GM10248 (cell line): ENCODE measurements at regions not wholly inside any gene's neighbourhood (a gene's known extent, or its start where the extent isn't known, plus 50 kb on each side); places are given as distances from the start of the nearest gene placed in this dataset.
"Not testable (repeated sequence)": the region's sequence is repeated elsewhere in the genome, so short reads cannot be mapped to it uniquely, and the experiment has no call there.

Experiments
- CTCF ChIA-PET: fragments of 300-600 bp; sonication (Branson Sonifier 250); formaldehyde crosslinking; extraction: SDS; loops from one replicate; lab custom pipeline; 2021; ENCODE audit warnings: antibody characterized with exemption; lab: Yijun Ruan, JAX
- POLR2A ChIA-PET: fragments of 350-650 bp; sonication (Branson Sonifier 250); formaldehyde crosslinking; extraction: SDS; loops from one replicate; lab custom pipeline; 2020; ENCODE audit warnings: antibody characterized with exemption; lab: Yijun Ruan, JAX
- DNase-seq: peaks from one replicate; pipeline ENCODE4 v3.0.0; 2012; ENCODE audit errors: extremely low spot score
- CTCF ChIP-seq: IDR thresholded peaks from 2 replicates; pipeline ENCODE4 v1.5.1; 2012; ENCODE audit warnings: mild to moderate bottlenecking, low read depth; ENCODE audit errors: extremely low read depth, missing control alignments, control extremely low read depth

DNA sequence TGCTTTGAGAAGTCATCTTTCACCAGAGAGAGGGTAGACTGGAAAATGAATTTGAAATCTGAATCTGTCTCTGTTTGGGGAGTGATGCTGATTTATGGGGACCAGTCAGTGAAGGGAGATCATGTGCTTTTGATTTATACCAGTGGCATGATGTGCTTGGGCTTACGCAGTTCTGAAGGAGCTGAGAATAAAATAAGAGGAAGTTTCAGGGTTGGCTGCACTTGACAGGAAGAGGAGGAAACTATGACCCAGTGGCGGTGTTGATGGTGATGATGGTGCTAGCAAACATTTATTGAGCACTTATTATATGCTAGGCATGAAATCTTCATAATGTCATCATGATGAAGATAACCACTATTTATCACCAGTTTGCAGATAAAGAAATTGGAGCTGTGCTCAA is 136.4 kb upstream of the GLRA1 start:
- no peak for TF ChIP-seq CTCF
- DNase-seq: no peak
- POLR2A ChIA-PET: no interaction called here
- CTCF ChIA-PET: interaction anchor here (1.1 to 1.4 kb wide), 2 partner anchors 12 to 236 kb away, joined by 3 read pairs; no protein-coding TSS in a partner anchor

DNA sequence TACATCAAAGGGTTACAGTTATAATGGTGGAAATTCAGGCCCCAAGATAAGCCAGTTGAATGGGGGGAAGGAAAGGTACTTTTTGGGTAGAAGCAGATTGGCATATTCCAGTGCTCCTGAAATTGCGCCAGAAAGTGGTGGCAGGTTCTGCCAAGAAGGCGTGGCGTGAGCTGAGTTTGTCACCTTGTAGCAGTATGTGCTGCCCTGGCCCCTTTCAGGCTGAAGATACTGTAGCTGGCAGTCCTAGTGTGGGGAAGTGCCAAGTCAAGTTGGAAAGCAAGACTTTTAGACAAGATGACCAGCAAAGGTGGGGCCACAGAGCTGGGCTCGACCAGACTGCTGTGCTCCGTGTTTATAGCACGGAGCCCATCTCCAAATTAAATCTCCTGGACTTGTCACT is 133.6 kb upstream of the GLRA1 start:
- CTCF ChIA-PET: no interaction called here
- TF ChIP-seq CTCF: no peak
- POLR2A ChIA-PET: no interaction called here
- no peak for DNase-seq

DNA sequence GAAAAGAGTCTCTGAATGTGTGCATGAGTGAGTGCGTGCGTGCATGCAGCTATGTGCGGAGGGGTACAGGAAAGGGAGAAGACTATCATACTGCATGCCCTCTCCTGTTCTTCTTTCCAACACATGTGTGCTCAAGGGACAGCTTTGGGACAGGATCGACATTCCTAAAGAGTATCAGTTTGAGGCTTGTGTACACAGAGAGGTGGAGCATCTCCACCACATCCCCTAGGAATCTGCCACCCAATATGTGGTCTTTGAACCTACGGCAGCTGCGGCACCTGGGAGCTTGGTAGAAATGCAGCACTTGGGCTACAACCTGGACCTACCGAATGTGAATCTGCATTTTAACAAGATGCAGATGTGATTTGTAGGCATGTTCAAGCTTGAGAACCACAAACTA is 132.3 kb upstream of the GLRA1 start:
- ChIA-PET CTCF (interaction anchor here (0.8 to 1.2 kb wide), 3 partner anchors 15 to 86 kb away, joined by 3 read pairs; no protein-coding TSS in a partner anchor), POLR2A (no interaction called here)
- DNase-seq: no peak
- TF ChIP-seq CTCF: no peak

DNA sequence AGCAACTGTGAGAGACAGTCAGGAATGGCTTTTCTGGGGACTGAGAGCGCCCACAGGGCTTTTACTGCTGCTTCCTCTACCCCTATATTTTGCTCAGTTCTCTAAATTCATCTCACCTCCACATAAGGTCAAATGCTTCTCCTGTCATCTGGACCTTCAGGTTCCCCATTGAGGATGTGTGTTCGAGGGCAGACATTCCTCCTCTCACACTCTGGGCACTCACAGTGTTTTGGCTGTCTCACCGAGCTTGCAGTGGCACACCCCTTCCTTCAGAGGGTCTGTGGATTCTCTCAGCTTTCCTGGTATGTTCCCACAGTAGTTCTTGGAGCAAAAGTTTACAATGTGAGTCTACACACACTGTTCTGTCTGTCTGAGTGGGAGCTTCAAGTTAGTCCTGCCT is 127.8 kb upstream of the GLRA1 start:
- ChIA-PET CTCF (interaction anchor here (1.4 kb wide), 1 partner anchor 11 kb away, joined by 5 read pairs; no protein-coding TSS in a partner anchor), POLR2A (no interaction called here)
- no peak for DNase-seq
- TF ChIP-seq CTCF: no peak

GRCh38 chr5:152051499-152052454 is 127.1 kb upstream of the GLRA1 start:
- POLR2A ChIA-PET: no interaction called here
- CTCF ChIA-PET: interaction anchor here (1.4 kb wide), 1 partner anchor 11 kb away, joined by 5 read pairs; no protein-coding TSS in a partner anchor
- no peak for DNase-seq
- no peak for TF ChIP-seq CTCF

- CTCF ChIA-PET: no interaction called here
- POLR2A ChIA-PET: no interaction called here
- no peak for DNase-seq
- TF ChIP-seq CTCF: no peak
Measured at GRCh38 chr5:152046361-152046760, 121.7 kb upstream of the GLRA1 start.

DNA sequence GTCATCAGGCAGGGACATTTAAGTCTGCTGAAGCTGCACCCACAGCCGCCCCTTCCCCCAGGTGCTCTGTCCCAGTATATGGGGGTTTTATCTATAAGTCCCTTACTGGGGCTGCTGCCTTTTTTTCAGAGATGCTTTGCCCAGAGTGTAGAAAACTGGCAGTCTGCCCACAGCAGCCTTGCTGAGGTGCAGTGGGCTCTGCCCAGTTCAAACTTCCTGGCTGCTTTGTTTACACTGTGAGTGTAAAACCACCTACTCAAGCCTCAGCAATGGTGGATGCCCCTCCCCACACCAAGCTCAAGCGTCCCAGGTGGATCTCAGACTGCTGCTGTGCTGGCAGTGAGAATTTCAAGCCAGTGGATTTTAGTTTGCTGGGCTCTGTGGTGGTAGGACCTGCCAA is 114.2 kb upstream of the GLRA1 start:
- POLR2A ChIA-PET, DNase-seq: not testable (repeated sequence)
- CTCF ChIA-PET: interaction anchor here (1.5 kb wide), 1 partner anchor 214 kb away, joined by 4 read pairs; no protein-coding TSS in a partner anchor

DNA sequence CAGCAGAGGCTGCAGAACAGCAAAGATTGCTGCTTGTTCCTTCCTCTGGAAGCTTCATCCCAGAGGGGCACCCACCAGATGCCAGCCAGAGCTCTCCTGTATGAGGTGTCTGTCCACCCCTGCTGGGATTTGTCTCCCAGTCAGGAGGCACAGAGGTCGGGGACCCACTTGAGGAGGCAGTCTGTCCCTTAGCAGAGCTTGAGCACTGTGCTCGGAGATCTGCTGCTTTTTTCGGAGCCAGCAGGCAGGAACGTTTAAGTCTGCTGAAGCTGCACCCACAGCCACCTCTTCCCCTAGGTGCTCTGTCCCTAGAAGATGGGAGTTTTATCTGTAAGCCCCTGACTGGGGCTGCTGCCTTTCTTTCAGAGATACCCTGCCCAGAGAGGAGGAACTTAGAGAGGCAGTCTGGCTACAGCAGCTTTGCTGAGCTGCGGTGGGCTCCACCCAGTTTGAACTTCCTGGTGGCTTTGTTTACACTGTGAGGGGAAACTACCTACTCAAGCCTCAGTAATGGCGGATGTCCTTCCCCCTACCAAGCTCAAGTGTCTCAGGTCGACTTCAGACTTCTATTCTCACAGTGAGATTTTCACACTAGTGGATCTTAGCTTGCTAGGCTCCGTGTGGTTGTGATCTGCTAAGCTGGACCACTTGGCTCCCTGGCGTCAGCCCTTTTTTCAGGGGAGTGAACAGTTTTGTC is 101.8 kb upstream of the GLRA1 start:
- DNase-seq, POLR2A ChIA-PET: not testable (repeated sequence)
- CTCF ChIA-PET: interaction anchor here (1.2 kb wide), 1 partner anchor 12 kb away, joined by 3 read pairs; no protein-coding TSS in a partner anchor
